GM12864 (cell line): ENCODE measurements at regions not wholly inside any gene's neighbourhood (a gene's known extent, or its start where the extent isn't known, plus 50 kb on each side); places are given as distances from the start of the nearest gene placed in this dataset.
"Not testable (repeated sequence)": the region's sequence is repeated elsewhere in the genome, so short reads cannot be mapped to it uniquely, and the experiment has no call there.

ENCODE experiments used
- DNase-seq: peaks from one replicate; pipeline ENCODE4 v3.0.0-alpha.2; 2011; ENCODE audit warnings: low read depth
- H3K4me3 ChIP-seq: 2 replicates; pipeline ENCODE4 v1.5.1; 2011; ENCODE audit warnings: mild to moderate bottlenecking, low read depth, low read length, control low read depth
- CTCF ChIP-seq: IDR thresholded peaks from 2 replicates; pipeline ENCODE4 v1.5.1; 2011; ENCODE audit warnings: low read depth, mild to moderate bottlenecking, moderate library complexity, low read length, control low read depth, inconsistent platforms; ENCODE audit errors: missing control alignments

GRCh38 chr2:138423745-138424144 is 77.8 kb upstream of the SPOPL start:
- no peak for TF ChIP-seq CTCF
- DNase-seq: no peak
- H3K4me3 ChIP-seq: no peak overlapping the region

GRCh38 chr2:138424436-138425140 is 77.0 kb upstream of the SPOPL start:
- no peak for DNase-seq
- no peak for TF ChIP-seq CTCF
- H3K4me3 ChIP-seq: no peak overlapping the region

GRCh38 chr2:138426116-138426515 is 75.5 kb upstream of the SPOPL start:
- H3K4me3 ChIP-seq, DNase-seq: not testable (repeated sequence)

GRCh38 chr2:138428710-138429440 is 72.7 kb upstream of the SPOPL start:
- no peak for TF ChIP-seq CTCF
- DNase-seq: no peak

GRCh38 chr2:138430181-138430580 is 71.4 kb upstream of the SPOPL start:
- no peak overlapping the region for H3K4me3 ChIP-seq
- no peak for TF ChIP-seq CTCF
- DNase-seq: no peak

More at GRCh38 chr2:138428710-138429440, 72.7 kb upstream of the SPOPL start:
- no peak overlapping the region for H3K4me3 ChIP-seq

GRCh38 chr2:138432971-138433370 is 68.6 kb upstream of the SPOPL start:
- no peak overlapping the region for H3K4me3 ChIP-seq
- no peak for DNase-seq
- no peak for TF ChIP-seq CTCF

- no peak for TF ChIP-seq CTCF
- no peak for DNase-seq
- H3K4me3 ChIP-seq: no peak overlapping the region
These were observed 67.3 kb upstream of the SPOPL start for GRCh38 chr2:138433995-138434951.
